ENCODE measurements at regions not wholly inside any gene's neighbourhood (a gene's known extent, or its start where the extent isn't known, plus 50 kb on each side); places are given as distances from the start of the nearest gene placed in this dataset.

DNA sequence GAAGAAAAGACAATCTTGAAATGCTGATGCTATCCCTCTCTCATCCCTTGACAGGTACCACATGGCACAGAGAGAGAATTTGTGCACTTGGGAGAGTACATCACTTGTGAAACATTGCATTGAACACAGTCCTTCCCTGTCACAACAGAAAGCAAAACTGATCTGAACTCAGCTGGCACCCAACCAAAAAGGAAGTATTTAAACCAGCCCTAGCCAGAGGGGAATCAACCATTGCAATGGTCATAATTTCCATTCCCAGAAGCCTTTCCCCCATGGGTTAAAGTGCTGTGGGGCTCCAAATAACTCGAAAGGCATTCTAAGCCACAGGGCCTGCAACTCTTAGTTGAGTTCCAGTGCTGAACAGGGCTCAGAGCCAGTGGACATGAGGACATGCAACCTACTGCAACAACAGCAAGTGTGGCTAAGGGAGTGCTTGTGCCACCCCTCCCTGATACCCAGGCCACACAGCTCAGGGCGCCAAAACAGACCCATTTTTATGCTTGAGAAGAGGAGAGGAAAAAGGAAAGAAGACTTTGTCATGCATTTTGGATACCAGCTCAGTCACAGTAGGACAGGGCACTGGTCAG is 530.8 kb upstream of the BCHE start:
- ChIA-PET POLR2A (ENCODE audit: low non-redundant PET) (no interaction called here), CTCF (no interaction called here)
- H3K27ac ChIP-seq: no peak overlapping the region
- TF ChIP-seq, protein P1, sequence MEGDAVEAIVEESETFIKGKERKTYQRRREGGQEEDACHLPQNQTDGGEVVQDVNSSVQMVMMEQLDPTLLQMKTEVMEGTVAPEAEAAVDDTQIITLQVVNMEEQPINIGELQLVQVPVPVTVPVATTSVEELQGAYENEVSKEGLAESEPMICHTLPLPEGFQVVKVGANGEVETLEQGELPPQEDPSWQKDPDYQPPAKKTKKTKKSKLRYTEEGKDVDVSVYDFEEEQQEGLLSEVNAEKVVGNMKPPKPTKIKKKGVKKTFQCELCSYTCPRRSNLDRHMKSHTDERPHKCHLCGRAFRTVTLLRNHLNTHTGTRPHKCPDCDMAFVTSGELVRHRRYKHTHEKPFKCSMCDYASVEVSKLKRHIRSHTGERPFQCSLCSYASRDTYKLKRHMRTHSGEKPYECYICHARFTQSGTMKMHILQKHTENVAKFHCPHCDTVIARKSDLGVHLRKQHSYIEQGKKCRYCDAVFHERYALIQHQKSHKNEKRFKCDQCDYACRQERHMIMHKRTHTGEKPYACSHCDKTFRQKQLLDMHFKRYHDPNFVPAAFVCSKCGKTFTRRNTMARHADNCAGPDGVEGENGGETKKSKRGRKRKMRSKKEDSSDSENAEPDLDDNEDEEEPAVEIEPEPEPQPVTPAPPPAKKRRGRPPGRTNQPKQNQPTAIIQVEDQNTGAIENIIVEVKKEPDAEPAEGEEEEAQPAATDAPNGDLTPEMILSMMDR (conservative IDR thresholded peaks at IDR 0.05; ENCODE audit: low read depth): no peak
- no peak for DNase-seq (ENCODE audit: low spot score)

GRCh38 chr3:166362698-166363097 is 525.5 kb upstream of the BCHE start:
- DNase-seq (ENCODE audit: low spot score): peak; percentile 4
- TF ChIP-seq, protein P1 (conservative IDR thresholded peaks at IDR 0.05; ENCODE audit: low read depth): no peak
- ChIA-PET POLR2A (ENCODE audit: low non-redundant PET) (no interaction called here), CTCF (interaction anchor here (0.6 kb wide), 1 partner anchor 256 kb away, joined by 3 read pairs; no protein-coding TSS in a partner anchor)
- no peak overlapping the region for H3K27ac ChIP-seq

DNA sequence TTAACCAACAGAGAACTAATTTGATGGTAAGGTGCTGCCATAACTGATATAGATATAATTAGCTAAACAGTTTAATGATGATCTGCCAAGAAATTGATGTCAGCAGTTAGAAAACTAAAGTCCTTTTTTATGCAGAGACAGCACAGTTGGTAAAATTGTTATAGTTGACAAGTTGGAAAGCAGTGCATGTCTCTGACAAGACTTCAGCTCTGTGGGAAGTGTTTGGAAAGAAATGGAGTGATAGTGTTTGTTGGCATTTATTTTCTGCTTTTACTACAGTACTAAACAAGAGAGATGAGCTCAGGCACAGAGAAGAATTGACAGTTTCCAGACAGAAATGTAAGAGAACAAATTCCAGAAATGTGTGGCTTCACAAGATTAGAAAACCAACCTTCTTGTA is 523.5 kb upstream of the BCHE start:
- DNase-seq (ENCODE audit: low spot score): no peak
- TF ChIP-seq, protein P1 (conservative IDR thresholded peaks at IDR 0.05; ENCODE audit: low read depth): no peak
- POLR2A ChIA-PET (ENCODE audit: low non-redundant PET): no interaction called here
- H3K27ac ChIP-seq: no peak overlapping the region
- CTCF ChIA-PET: no interaction called here

DNA sequence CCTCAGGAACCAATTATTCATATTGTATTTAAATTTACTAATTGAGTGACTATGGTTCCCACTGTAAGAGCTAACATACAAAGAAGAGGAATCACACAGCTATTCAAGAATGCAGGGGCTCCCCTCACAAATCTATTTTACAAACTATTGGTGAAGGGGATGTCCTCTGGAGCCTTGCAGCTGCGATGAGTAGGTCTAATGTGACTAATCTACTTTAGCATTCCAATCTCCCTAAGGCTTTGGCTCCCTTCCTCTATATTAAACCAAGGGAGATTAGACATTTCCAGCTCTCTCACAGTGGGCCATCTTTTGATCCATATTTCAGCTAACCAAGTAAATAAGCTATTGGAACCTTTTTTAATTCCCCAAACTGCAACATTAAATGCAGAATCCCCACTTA is 514.2 kb upstream of the BCHE start:
- POLR2A ChIA-PET (ENCODE audit: low non-redundant PET): no interaction called here
- CTCF ChIA-PET: no interaction called here

GRCh38 chr3:166340604-166341266 is 503.5 kb upstream of the BCHE start:
- POLR2A ChIA-PET (ENCODE audit: low non-redundant PET): no interaction called here
- CTCF ChIA-PET: no interaction called here
- no peak overlapping the region for H3K27ac ChIP-seq
- no peak for DNase-seq (ENCODE audit: low spot score)
- TF ChIP-seq, protein P1 (conservative IDR thresholded peaks at IDR 0.05; ENCODE audit: low read depth): no peak

More for the DNA sequence above, 514.2 kb upstream of the BCHE start:
- TF ChIP-seq, protein P1 (conservative IDR thresholded peaks at IDR 0.05; ENCODE audit: low read depth): no peak
- no peak for DNase-seq (ENCODE audit: low spot score)
- no peak overlapping the region for H3K27ac ChIP-seq

DNA sequence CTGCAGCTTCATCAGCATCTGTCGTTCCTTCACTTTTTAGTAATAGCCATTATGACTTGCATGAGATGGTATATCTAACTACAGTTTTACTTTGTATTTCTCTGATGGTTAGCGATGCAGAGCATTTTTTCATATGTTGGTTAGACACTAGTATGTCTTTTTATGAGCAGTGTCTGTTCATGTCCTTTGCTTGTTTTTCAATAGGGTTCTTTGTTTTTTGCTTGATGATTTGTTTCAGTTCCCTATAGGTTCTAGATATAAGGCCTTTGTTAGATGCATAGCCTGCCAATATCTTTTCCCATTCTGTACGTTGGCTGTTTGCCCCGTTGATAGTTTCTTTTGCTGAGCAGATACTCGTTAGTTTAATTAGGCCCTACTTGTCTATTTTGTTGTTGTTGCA is 487.2 kb upstream of the BCHE start:
- no peak for DNase-seq (ENCODE audit: low spot score)
- TF ChIP-seq, protein P1 (conservative IDR thresholded peaks at IDR 0.05; ENCODE audit: low read depth): no peak
- CTCF ChIA-PET: no interaction called here
- no peak overlapping the region for H3K27ac ChIP-seq
- POLR2A ChIA-PET (ENCODE audit: low non-redundant PET): no interaction called here

Measured in RWPE1 (cell line).